RCC 7860 (cell line): ENCODE measurements at regions not wholly inside any gene's neighbourhood (a gene's known extent, or its start where the extent isn't known, plus 50 kb on each side); places are given as distances from the start of the nearest gene placed in this dataset.
"Not testable (repeated sequence)": the region's sequence is repeated elsewhere in the genome, so short reads cannot be mapped to it uniquely, and the experiment has no call there.

ENCODE experiments used
- DNase-seq: peaks from one replicate; pipeline ENCODE4 v3.0.0-alpha.2; 2015; ENCODE audit warnings: low spot score
- FAIRE-seq: peaks from 2 replicates; lab custom pipeline; 2012; peaks lifted over from hg19 to GRCh38; lab: Jason Lieb, UNC

- DNase-seq, result no peak
These were observed 656.8 kb upstream of the SGO1 start for GRCh38 chr3:20842594-20843436.

GRCh38 chr3:20842002-20842401 is 656.0 kb upstream of the SGO1 start:
- FAIRE-seq, result no peak
- DNase-seq, result no peak

More at GRCh38 chr3:20842594-20843436, 656.8 kb upstream of the SGO1 start:
- no peak for FAIRE-seq

- DNase-seq, result no peak
- no peak for FAIRE-seq
These were observed 651.8 kb upstream of the SGO1 start for GRCh38 chr3:20837676-20838302.

GRCh38 chr3:20836801-20837200 is 650.8 kb upstream of the SGO1 start:
- DNase-seq (no peak), FAIRE-seq (no peak)

GRCh38 chr3:20832963-20833362 is 647.0 kb upstream of the SGO1 start:
- DNase-seq (no peak), FAIRE-seq (no peak)

GRCh38 chr3:20822251-20822650 is 636.2 kb upstream of the SGO1 start:
- no peak for FAIRE-seq

GRCh38 chr3:20820872-20821271 is 634.9 kb upstream of the SGO1 start:
- not testable (repeated sequence) for DNase-seq, FAIRE-seq

More at GRCh38 chr3:20822251-20822650, 636.2 kb upstream of the SGO1 start:
- no peak for DNase-seq

GRCh38 chr3:20811631-20812030 is 625.6 kb upstream of the SGO1 start:
- no peak for DNase-seq
- FAIRE-seq, result no peak

- no peak for DNase-seq
- no peak for FAIRE-seq
These were observed 625.0 kb upstream of the SGO1 start for GRCh38 chr3:20811006-20811405.

GRCh38 chr3:20810555-20810954 is 624.5 kb upstream of the SGO1 start:
- FAIRE-seq (no peak), DNase-seq (no peak)

- no peak for FAIRE-seq
- DNase-seq, result no peak
These were observed 623.4 kb upstream of the SGO1 start for GRCh38 chr3:20809356-20809755.

- DNase-seq (no peak), FAIRE-seq (no peak)
These were observed 622.9 kb upstream of the SGO1 start for GRCh38 chr3:20808864-20809263.

GRCh38 chr3:20798666-20799065 is 612.7 kb upstream of the SGO1 start:
- FAIRE-seq, result no peak
- DNase-seq, result no peak

GRCh38 chr3:20787005-20787404 is 601.0 kb upstream of the SGO1 start:
- no peak for FAIRE-seq
- DNase-seq, result no peak

- no peak for DNase-seq
- no peak for FAIRE-seq
These were observed 590.7 kb upstream of the SGO1 start for GRCh38 chr3:20776692-20777091.

GRCh38 chr3:20776286-20776685 is 590.3 kb upstream of the SGO1 start:
- FAIRE-seq (no peak), DNase-seq (no peak)

GRCh38 chr3:20773320-20773984 is 587.4 kb upstream of the SGO1 start:
- no peak for FAIRE-seq
- no peak for DNase-seq

- FAIRE-seq, result no peak
- DNase-seq, result no peak
These were observed 586.9 kb upstream of the SGO1 start for GRCh38 chr3:20772869-20773268.

GRCh38 chr3:20769430-20769829 is 583.4 kb upstream of the SGO1 start:
- DNase-seq (no peak), FAIRE-seq (no peak)

- no peak for FAIRE-seq
- DNase-seq, result no peak
These were observed 575.0 kb upstream of the SGO1 start for GRCh38 chr3:20760981-20761380.

- FAIRE-seq (no peak), DNase-seq (no peak)
These were observed 566.4 kb upstream of the SGO1 start for GRCh38 chr3:20752416-20752815.

- FAIRE-seq (no peak), DNase-seq (no peak)
These were observed 565.3 kb upstream of the SGO1 start for GRCh38 chr3:20751296-20751695.
